Mesothelial cell of epicardium (in vitro differentiated cells): ENCODE measurements at regions not wholly inside any gene's neighbourhood (a gene's known extent, or its start where the extent isn't known, plus 50 kb on each side); places are given as distances from the start of the nearest gene placed in this dataset.
"Not testable (repeated sequence)": the region's sequence is repeated elsewhere in the genome, so short reads cannot be mapped to it uniquely, and the experiment has no call there.

ENCODE experiments used
- DNase-seq, 2 experiments: peaks; one replicate each; pipeline ENCODE4 v3.0.0; 2021; ENCODE audit warnings: low spot score in 2 of 2; ENCODE audit not compliant: unreplicated experiment in 2 of 2
- H3K27ac Mint-ChIP-seq: 2 replicates; pipeline ENCODE4 v1.8.0; 2021; ENCODE audit warnings: mixed read lengths
- H3K27me3 Mint-ChIP-seq: 2 replicates; pipeline ENCODE4 v1.8.0; 2021; ENCODE audit warnings: low read depth, mixed read lengths
- H3K36me3 Mint-ChIP-seq: 2 replicates; pipeline ENCODE4 v1.8.0; 2021; ENCODE audit warnings: mixed read lengths
- H3K4me1 Mint-ChIP-seq: 2 replicates; pipeline ENCODE4 v1.8.0; 2021; ENCODE audit warnings: mixed read lengths
- H3K4me3 Mint-ChIP-seq: 2 replicates; pipeline ENCODE4 v1.8.0; 2021; ENCODE audit warnings: mild to moderate bottlenecking, moderate library complexity, mixed read lengths
- H3K9me3 Mint-ChIP-seq: 2 replicates; pipeline ENCODE4 v1.8.0; 2021; ENCODE audit warnings: mixed read lengths
- CTCF ChIP-seq: fragments of 200-600 bp; sonication (generic); IDR thresholded peaks from one replicate; pipeline ENCODE4 v1.5.0; 2021; ENCODE audit warnings: antibody characterized with exemption; ENCODE audit not compliant: unreplicated experiment

- no peaks in the 10 kb centered on the region for H3K27me3 Mint-ChIP-seq
- H3K9me3 Mint-ChIP-seq: peaks cover 28% of the 10 kb centered on the region
- H3K27ac Mint-ChIP-seq: no peak overlapping the region
- H3K4me1 Mint-ChIP-seq: no peaks in the 10 kb centered on the region
- TF ChIP-seq CTCF: no peak
- H3K4me3 Mint-ChIP-seq: no peak overlapping the region
- no peak for DNase-seq
- H3K36me3 Mint-ChIP-seq: no peaks in the 10 kb centered on the region
Measured at GRCh38 chr21:13937236-13937635, 273.5 kb downstream of the LIPI start.

GRCh38 chr21:13936033-13936937 is 274.5 kb downstream of the LIPI start:
- not testable (repeated sequence) for H3K4me1 Mint-ChIP-seq, H3K27ac Mint-ChIP-seq, H3K4me3 Mint-ChIP-seq, H3K36me3 Mint-ChIP-seq, H3K27me3 Mint-ChIP-seq
- peak in 1 of 2 experiments; percentile 34 for DNase-seq
- peaks cover 30% of the 10 kb centered on the region for H3K9me3 Mint-ChIP-seq

GRCh38 chr21:13935396-13936032 is 275.2 kb downstream of the LIPI start:
- H3K4me3 Mint-ChIP-seq, H3K4me1 Mint-ChIP-seq, H3K36me3 Mint-ChIP-seq, DNase-seq, H3K27ac Mint-ChIP-seq, H3K27me3 Mint-ChIP-seq: not testable (repeated sequence)
- peaks cover 33% of the 10 kb centered on the region for H3K9me3 Mint-ChIP-seq

- not testable (repeated sequence) for H3K4me3 Mint-ChIP-seq, H3K4me1 Mint-ChIP-seq
Measured at GRCh38 chr21:13934887-13935342, 275.8 kb downstream of the LIPI start.

DNA sequence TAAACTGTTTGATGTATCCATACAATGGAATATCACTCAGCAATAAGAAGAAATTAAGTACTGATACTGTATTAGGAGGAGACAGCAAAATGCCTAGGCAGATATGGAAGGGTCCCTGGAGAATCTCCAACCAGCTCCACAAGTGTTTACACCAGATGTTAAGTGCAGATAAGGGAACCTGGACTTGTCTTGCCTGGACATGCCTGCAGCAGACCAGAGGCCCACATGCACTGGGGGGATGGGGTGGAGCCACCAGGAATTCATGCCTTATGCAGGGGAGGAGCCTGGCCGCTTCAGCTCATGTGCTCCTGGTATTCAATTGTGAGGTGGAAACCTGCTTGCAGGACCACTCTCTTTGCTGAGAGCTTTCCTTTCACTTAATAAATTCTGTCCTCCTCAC is 287.6 kb downstream of the LIPI start:
- H3K27ac Mint-ChIP-seq, DNase-seq, H3K4me1 Mint-ChIP-seq, H3K27me3 Mint-ChIP-seq, H3K4me3 Mint-ChIP-seq, H3K36me3 Mint-ChIP-seq: not testable (repeated sequence)
- peaks cover 28% of the 10 kb centered on the region for H3K9me3 Mint-ChIP-seq

More at GRCh38 chr21:13934887-13935342, 275.8 kb downstream of the LIPI start:
- not testable (repeated sequence) for DNase-seq, H3K36me3 Mint-ChIP-seq, H3K27ac Mint-ChIP-seq, H3K27me3 Mint-ChIP-seq
- peaks cover 30% of the 10 kb centered on the region for H3K9me3 Mint-ChIP-seq

DNA sequence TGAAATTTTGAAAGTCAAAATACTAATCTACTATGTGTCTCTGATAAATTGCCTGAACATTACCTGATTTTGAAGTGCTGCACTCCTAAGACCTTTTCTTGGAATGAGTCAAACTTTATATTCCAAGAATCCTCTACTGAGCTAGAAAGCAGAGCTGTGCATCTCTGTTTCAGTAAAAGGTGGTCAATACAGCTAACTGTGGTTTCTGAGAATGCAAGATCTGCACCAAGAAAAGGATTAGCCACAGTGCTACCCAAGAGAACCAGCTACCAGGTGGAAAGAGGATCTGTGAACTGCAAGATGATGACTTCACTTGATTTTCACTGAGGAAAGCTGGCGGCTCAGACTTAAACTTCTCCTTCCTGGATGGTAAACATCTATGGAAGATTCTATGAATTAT is 289.3 kb downstream of the LIPI start:
- H3K4me1 Mint-ChIP-seq, H3K4me3 Mint-ChIP-seq, H3K27me3 Mint-ChIP-seq, H3K27ac Mint-ChIP-seq, DNase-seq, H3K36me3 Mint-ChIP-seq: not testable (repeated sequence)
- H3K9me3 Mint-ChIP-seq: peaks cover 30% of the 10 kb centered on the region

DNA sequence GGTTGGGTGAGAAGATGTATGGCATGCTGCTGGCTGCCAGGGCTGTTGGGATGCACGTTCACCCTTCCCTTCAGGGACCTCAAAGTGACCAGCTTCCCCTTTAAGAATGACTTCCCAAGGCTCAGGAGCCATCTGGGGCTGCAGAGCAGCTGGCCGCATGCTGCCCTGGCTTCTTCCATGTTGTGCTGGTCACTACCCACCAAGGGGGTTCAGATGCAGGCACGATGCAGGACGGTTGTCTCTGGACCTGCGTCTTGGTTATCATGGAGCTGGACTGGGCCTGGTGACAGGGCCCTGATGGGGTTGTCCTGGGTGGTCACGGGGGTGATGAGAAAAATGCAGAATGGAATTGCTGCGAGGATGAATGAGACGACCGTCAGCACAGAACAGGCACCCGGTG is 297.8 kb downstream of the POTED start:
- H3K27ac Mint-ChIP-seq, H3K4me1 Mint-ChIP-seq: not testable (repeated sequence)

GRCh38 chr21:13896596-13897247 is 287.1 kb downstream of the POTED start:
- H3K36me3 Mint-ChIP-seq, H3K4me1 Mint-ChIP-seq, H3K27ac Mint-ChIP-seq, H3K27me3 Mint-ChIP-seq, H3K4me3 Mint-ChIP-seq, DNase-seq: not testable (repeated sequence)
- H3K9me3 Mint-ChIP-seq: peaks cover 63% of the 10 kb centered on the region

More for the DNA sequence above, 297.8 kb downstream of the POTED start:
- not testable (repeated sequence) for H3K27me3 Mint-ChIP-seq, H3K36me3 Mint-ChIP-seq, DNase-seq, H3K4me3 Mint-ChIP-seq
- H3K9me3 Mint-ChIP-seq: peaks cover 32% of the 10 kb centered on the region

- DNase-seq, H3K27me3 Mint-ChIP-seq, H3K4me3 Mint-ChIP-seq, H3K4me1 Mint-ChIP-seq, H3K27ac Mint-ChIP-seq, H3K36me3 Mint-ChIP-seq: not testable (repeated sequence)
- peaks cover 66% of the 10 kb centered on the region for H3K9me3 Mint-ChIP-seq
Measured at GRCh38 chr21:13893617-13894016, 284.0 kb downstream of the POTED start.

DNA sequence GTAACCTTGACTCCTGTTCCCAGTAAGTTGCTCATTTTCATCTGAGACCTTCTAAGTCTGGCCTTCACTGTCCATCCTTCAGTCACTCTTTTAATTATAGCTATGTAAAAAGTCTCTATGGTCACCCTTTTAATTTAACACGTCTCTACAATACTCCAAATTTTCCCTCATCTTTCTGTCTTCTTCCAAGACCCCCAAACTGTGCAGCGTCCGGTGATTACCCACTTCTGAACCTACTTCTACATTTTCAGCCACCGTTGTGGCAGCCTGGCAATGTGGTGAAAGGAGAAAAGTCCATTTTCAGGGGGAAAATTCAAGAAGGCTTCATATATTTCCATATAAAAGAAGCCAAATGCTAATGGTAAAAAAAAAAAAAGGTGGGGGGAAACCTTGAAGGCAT is 283.4 kb downstream of the POTED start:
- not testable (repeated sequence) for H3K27ac Mint-ChIP-seq, H3K36me3 Mint-ChIP-seq, DNase-seq, H3K4me3 Mint-ChIP-seq, H3K4me1 Mint-ChIP-seq, H3K27me3 Mint-ChIP-seq
- peaks cover 68% of the 10 kb centered on the region for H3K9me3 Mint-ChIP-seq

DNA sequence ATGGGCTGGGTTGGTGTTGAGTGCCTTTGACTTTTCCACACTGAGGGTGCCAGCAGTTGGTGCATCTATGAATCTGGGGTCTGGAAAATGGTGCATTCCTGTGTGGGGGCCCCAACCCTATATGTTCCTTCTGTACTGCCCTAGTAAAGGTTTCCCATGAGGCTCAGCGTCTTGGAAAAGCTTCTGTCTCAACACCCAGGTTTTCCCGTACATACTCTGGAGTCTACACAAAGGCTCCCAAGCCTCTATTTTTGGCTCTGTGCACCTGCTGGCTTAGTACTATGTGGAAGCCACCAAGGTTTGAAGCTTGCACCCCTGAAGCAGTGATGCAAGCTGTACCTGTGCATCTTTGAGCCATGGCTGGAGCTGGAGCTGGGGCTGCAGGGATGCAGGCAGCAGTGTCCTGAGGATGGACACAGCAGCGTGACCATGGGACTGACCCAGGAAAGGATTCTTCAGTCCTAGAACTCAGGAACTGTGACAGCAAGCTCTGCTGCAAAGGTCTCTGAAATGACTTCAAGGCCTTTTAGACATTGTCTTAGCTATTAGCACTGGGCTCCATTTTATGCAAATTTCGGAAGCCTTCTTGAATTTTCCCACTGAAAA is 282.7 kb downstream of the POTED start:
- not testable (repeated sequence) for H3K27ac Mint-ChIP-seq, DNase-seq, H3K4me1 Mint-ChIP-seq, H3K36me3 Mint-ChIP-seq, H3K27me3 Mint-ChIP-seq, H3K4me3 Mint-ChIP-seq
- peaks cover 70% of the 10 kb centered on the region for H3K9me3 Mint-ChIP-seq

DNA sequence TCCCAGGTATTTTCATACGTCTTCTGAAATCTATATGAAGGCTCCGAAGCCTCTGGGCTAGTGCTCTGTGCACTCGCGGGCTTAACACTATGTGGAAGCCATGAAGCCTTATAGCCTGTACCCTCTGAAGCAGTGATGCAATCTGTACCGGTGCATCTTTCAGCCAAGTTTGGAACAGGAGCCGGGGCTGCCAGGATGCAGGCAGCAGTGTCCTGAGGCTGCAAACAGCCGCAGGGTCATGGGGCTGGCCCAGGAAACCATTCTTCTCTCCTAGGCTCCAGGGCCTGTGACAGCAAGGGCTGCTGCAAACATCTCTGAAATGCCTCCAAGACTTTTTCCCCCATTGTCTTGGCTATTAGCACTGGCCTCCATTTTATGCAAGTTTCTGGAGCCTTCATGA is 279.6 kb downstream of the POTED start:
- H3K4me1 Mint-ChIP-seq, H3K27me3 Mint-ChIP-seq, H3K27ac Mint-ChIP-seq, H3K4me3 Mint-ChIP-seq, DNase-seq: not testable (repeated sequence)
- Mint-ChIP-seq H3K36me3 (peaks cover 14% of the 10 kb centered on the region), H3K9me3 (peaks cover 75% of the 10 kb centered on the region)
